Glutamatergic neuron (in vitro differentiated cells): ENCODE measurements at regions not wholly inside any gene's neighbourhood (a gene's known extent, or its start where the extent isn't known, plus 50 kb on each side); places are given as distances from the start of the nearest gene placed in this dataset.

ENCODE experiments used
- DNase-seq: peaks from one replicate; pipeline ENCODE4 v3.0.0; 2022
- H3K27ac Mint-ChIP-seq: one replicate; pipeline ENCODE4 v1.8.0; 2020; ENCODE audit warnings: mild to moderate bottlenecking, mixed read lengths, inconsistent platforms; ENCODE audit not compliant: unreplicated experiment
- H3K27me3 Mint-ChIP-seq: one replicate; pipeline ENCODE4 v1.8.0; 2020; ENCODE audit warnings: mild to moderate bottlenecking, moderate library complexity, mixed read lengths, inconsistent platforms; ENCODE audit not compliant: unreplicated experiment
- H3K36me3 Mint-ChIP-seq: one replicate; pipeline ENCODE4 v1.8.0; 2020; ENCODE audit warnings: mild to moderate bottlenecking, mixed read lengths, inconsistent platforms; ENCODE audit not compliant: unreplicated experiment
- H3K4me1 Mint-ChIP-seq: one replicate; pipeline ENCODE4 v1.8.0; 2020; ENCODE audit warnings: mild to moderate bottlenecking, low read depth, mixed read lengths, inconsistent platforms; ENCODE audit not compliant: unreplicated experiment
- H3K4me3 Mint-ChIP-seq: one replicate; pipeline ENCODE4 v1.8.0; 2020; ENCODE audit warnings: mild to moderate bottlenecking, mixed read lengths, inconsistent platforms; ENCODE audit not compliant: unreplicated experiment
- H3K9me3 Mint-ChIP-seq: one replicate; pipeline ENCODE4 v1.8.0; 2020; ENCODE audit warnings: mild to moderate bottlenecking, moderate library complexity, mixed read lengths, inconsistent platforms; ENCODE audit not compliant: unreplicated experiment
- CTCF ChIP-seq: fragments of 200-600 bp; sonication (generic); IDR thresholded peaks from one replicate; pipeline ENCODE4 v1.5.0; 2021; ENCODE audit not compliant: partially characterized antibody, unreplicated experiment

- no peaks in the 10 kb centered on the region for H3K4me1 Mint-ChIP-seq
- no peak for TF ChIP-seq CTCF
- no peaks in the 10 kb centered on the region for H3K9me3 Mint-ChIP-seq
- no peak for DNase-seq
- H3K36me3 Mint-ChIP-seq = no peaks in the 10 kb centered on the region
- no peaks in the 10 kb centered on the region for H3K27me3 Mint-ChIP-seq
- H3K27ac Mint-ChIP-seq = no peak overlapping the region
- no peak overlapping the region for H3K4me3 Mint-ChIP-seq
Measured at GRCh38 chrX:66900886-66901285, 262.0 kb upstream of the EDA2R start.

GRCh38 chrX:66892004-66892403 lies 253.1 kb upstream of the EDA2R start:
- no peaks in the 10 kb centered on the region for H3K36me3 Mint-ChIP-seq
- H3K9me3 Mint-ChIP-seq = no peaks in the 10 kb centered on the region
- peaks cover 2% of the 10 kb centered on the region for H3K27me3 Mint-ChIP-seq
- H3K4me1 Mint-ChIP-seq = no peaks in the 10 kb centered on the region
- no peak overlapping the region for H3K27ac Mint-ChIP-seq
- no peak for DNase-seq
- H3K4me3 Mint-ChIP-seq = no peak overlapping the region
- no peak for TF ChIP-seq CTCF

GRCh38 chrX:66889418-66889817 lies 250.5 kb upstream of the EDA2R start:
- DNase-seq = no peak
- Mint-ChIP-seq H3K4me1 (no peaks in the 10 kb centered on the region), H3K36me3 (no peaks in the 10 kb centered on the region), H3K4me3 (no peak overlapping the region), H3K9me3 (peaks cover 1% of the 10 kb centered on the region), H3K27ac (no peak overlapping the region), H3K27me3 (peaks cover 2% of the 10 kb centered on the region)
- TF ChIP-seq CTCF = no peak

GRCh38 chrX:66882101-66882500 lies 243.2 kb upstream of the EDA2R start:
- DNase-seq = no peak
- Mint-ChIP-seq H3K4me1 (no peaks in the 10 kb centered on the region), H3K9me3 (peaks cover 1% of the 10 kb centered on the region), H3K27ac (no peak overlapping the region), H3K27me3 (peaks cover 1% of the 10 kb centered on the region), H3K4me3 (no peak overlapping the region), H3K36me3 (no peaks in the 10 kb centered on the region)
- TF ChIP-seq CTCF = no peak

- no peak overlapping the region for H3K27ac Mint-ChIP-seq
- no peak for TF ChIP-seq CTCF
- no peaks in the 10 kb centered on the region for H3K9me3 Mint-ChIP-seq
Measured at GRCh38 chrX:66876776-66877175, 237.9 kb upstream of the EDA2R start.

More at GRCh38 chrX:66876776-66877175, 237.9 kb upstream of the EDA2R start:
- no peak for DNase-seq
- Mint-ChIP-seq H3K4me1 (no peaks in the 10 kb centered on the region), H3K4me3 (no peak overlapping the region), H3K36me3 (no peaks in the 10 kb centered on the region), H3K27me3 (peaks cover 1% of the 10 kb centered on the region)
